H1 (cell line): ENCODE measurements at regions not wholly inside any gene's neighbourhood (a gene's known extent, or its start where the extent isn't known, plus 50 kb on each side); places are given as distances from the start of the nearest gene placed in this dataset.

ENCODE experiments used
- CTCF ChIA-PET: fragments of 300-600 bp; sonication (Branson Sonifier 250); formaldehyde crosslinking; loops from one replicate; lab custom pipeline; 2021; ENCODE audit not compliant: partially characterized antibody; lab: Charles Lee
- POLR2A ChIA-PET: fragments of 300-600 bp; sonication (Branson Sonifier 250); formaldehyde crosslinking; loops from one replicate; lab custom pipeline; 2021; ENCODE audit warnings: inconsistent platforms; ENCODE audit not compliant: partially characterized antibody; lab: Charles Lee
- DNase-seq, 2 experiments: peaks; one replicate each; pipeline versions ENCODE4 v3.0.0 to v3.0.0-alpha.2; 2010 to 2022; ENCODE audit warnings: low spot score in 2 of 2, low read depth in 1 of 2, mixed read lengths in 1 of 2
- FAIRE-seq: peaks from 2 replicates; lab custom pipeline; 2011; peaks lifted over from hg19 to GRCh38; lab: Jason Lieb, UNC
- H2AFZ ChIP-seq: 2 replicates; pipeline ENCODE4 v1.8.1; 2012; ENCODE audit warnings: low read length, inconsistent platforms
- H2AK5ac ChIP-seq: 2 replicates; pipeline ENCODE4 v1.6.1; 2013; ENCODE audit warnings: low read depth, low read length
- H2BK120ac ChIP-seq: replicated peaks from 2 replicates; pipeline ENCODE3; 2013; ENCODE audit warnings: low read depth, low read length, inconsistent platforms
- H2BK12ac ChIP-seq: 2 replicates; pipeline ENCODE4 v1.6.1; 2013; ENCODE audit warnings: low read depth, low read length
- H2BK15ac ChIP-seq: 2 replicates; pipeline ENCODE4 v1.6.1; 2013; ENCODE audit warnings: low read length
- H2BK20ac ChIP-seq: 2 replicates; pipeline ENCODE4 v1.6.1; 2013; ENCODE audit warnings: low read length
- H2BK5ac ChIP-seq: 2 replicates; pipeline ENCODE4 v1.6.1; 2013; ENCODE audit warnings: low read depth, low read length
- H3K14ac ChIP-seq: 2 replicates; pipeline ENCODE4 v1.6.1; 2013; ENCODE audit warnings: inconsistent platforms; ENCODE audit not compliant: insufficient read length
- H3K18ac ChIP-seq: 2 replicates; pipeline ENCODE4 v1.6.1; 2013; ENCODE audit warnings: low read length; ENCODE audit errors: extremely low read depth
- H3K23ac ChIP-seq: 2 replicates; pipeline ENCODE4 v1.6.1; 2013; ENCODE audit warnings: inconsistent platforms; ENCODE audit not compliant: insufficient read length
- H3K23me2 ChIP-seq: 2 replicates; pipeline ENCODE4 v1.6.1; 2013; ENCODE audit warnings: low read depth, low read length
- H3K27ac ChIP-seq: 2 replicates; pipeline ENCODE4 v1.6.1; 2011; ENCODE audit warnings: low read depth, low read length, inconsistent platforms
- H3K27me3 ChIP-seq, 4 experiments: replicated peaks in 1 of 4; 1 replicate in 1 of 4; 2 replicates in 3 of 4; pipeline versions ENCODE4 v1.6.1 to v1.8.1; 2011 to 2013; ENCODE audit warnings: low read length in 3 of 4, mild to moderate bottlenecking in 3 of 4, inconsistent platforms in 2 of 4, mixed read lengths in 2 of 4, moderate library complexity in 1 of 4; ENCODE audit not compliant: control insufficient read depth in 3 of 4, insufficient read depth in 3 of 4; ENCODE audit errors: extremely low read depth in 1 of 4
- H3K36me3 ChIP-seq, 4 experiments: 2 replicates each; pipeline versions ENCODE4 v1.6.1 to v1.8.1; 2011 to 2013; ENCODE audit warnings: mild to moderate bottlenecking in 4 of 4, low read length in 3 of 4, moderate library complexity in 2 of 4, control low read depth in 1 of 4, inconsistent platforms in 1 of 4; ENCODE audit not compliant: insufficient read depth in 4 of 4, control insufficient read depth in 2 of 4
- H3K4ac ChIP-seq: replicated peaks from 2 replicates; pipeline ENCODE3; 2013; ENCODE audit warnings: low read length, low read depth, mixed read lengths, inconsistent platforms; ENCODE audit not compliant: insufficient read length
- H3K4me1 ChIP-seq, 4 experiments: replicated peaks in 1 of 4; 1 replicate in 1 of 4; 2 replicates in 3 of 4; pipeline versions ENCODE4 v1.6.1 to v1.8.1; 2011 to 2013; ENCODE audit warnings: low read length in 3 of 4, inconsistent platforms in 2 of 4, mixed read lengths in 1 of 4; ENCODE audit not compliant: insufficient read depth in 4 of 4, control insufficient read depth in 3 of 4
- H3K4me2 ChIP-seq, 2 experiments: 2 replicates each; pipeline versions ENCODE4 v1.6.1 to v1.8.1; 2011 to 2013; ENCODE audit warnings: low read depth in 2 of 2, low read length in 2 of 2, control low read depth in 1 of 2, inconsistent platforms in 1 of 2, mild to moderate bottlenecking in 1 of 2; ENCODE audit not compliant: insufficient read depth in 1 of 2
- H3K4me3 ChIP-seq, 4 experiments: fragments of 200-600, 300-600 bp in 1 of 4; sonication (generic), shearing (Covaris generic), sonication (Bioruptor Twin) in 1 of 4; 2 replicates each; pipeline versions ENCODE4 v1.5.1 to v1.8.1; 2011 to 2016; ENCODE audit warnings: low read length in 4 of 4, low read depth in 3 of 4, control low read depth in 2 of 4, inconsistent platforms in 2 of 4, mild to moderate bottlenecking in 2 of 4, mixed read lengths in 1 of 4, moderate library complexity in 1 of 4; ENCODE audit not compliant: insufficient read depth in 2 of 4; ENCODE audit errors: extremely low read depth in 1 of 4
- H3K56ac ChIP-seq: replicated peaks from 2 replicates; pipeline ENCODE3; 2013; ENCODE audit warnings: low read depth, mild to moderate bottlenecking, mixed read lengths, low read length, inconsistent platforms; ENCODE audit not compliant: insufficient read length
- H3K79me1 ChIP-seq: 2 replicates; pipeline ENCODE4 v1.6.1; 2013; ENCODE audit warnings: low read depth, low read length, control low read depth
- H3K79me2 ChIP-seq, 2 experiments: 2 replicates each; pipeline versions ENCODE4 v1.6.1 to v1.8.1; 2012 to 2013; ENCODE audit warnings: low read length in 2 of 2, mild to moderate bottlenecking in 2 of 2, inconsistent platforms in 1 of 2; ENCODE audit not compliant: insufficient read depth in 2 of 2, control insufficient read depth in 1 of 2
- H3K9ac ChIP-seq, 4 experiments: replicated peaks in 1 of 4; 1 replicate in 1 of 4; 2 replicates in 3 of 4; pipeline versions ENCODE4 v1.6.1 to v1.8.1; 2011 to 2013; ENCODE audit warnings: low read depth in 3 of 4, low read length in 3 of 4, control low read depth in 2 of 4, mild to moderate bottlenecking in 2 of 4, moderate library complexity in 2 of 4, inconsistent platforms in 1 of 4; ENCODE audit errors: extremely low read depth in 1 of 4
- H3K9me3 ChIP-seq, 2 experiments: 2 replicates each; pipeline versions ENCODE4 v1.6.1 to v1.8.1; 2012 to 2013; ENCODE audit warnings: mild to moderate bottlenecking in 2 of 2, moderate library complexity in 2 of 2, control low read depth in 1 of 2, inconsistent platforms in 1 of 2, low read depth in 1 of 2, low read length in 1 of 2, mixed read lengths in 1 of 2; ENCODE audit not compliant: insufficient read depth in 2 of 2
- H4K20me1 ChIP-seq, 2 experiments: replicated peaks in 1 of 2; 2 replicates each; pipeline versions ENCODE3 to v1.8.1; 2011 to 2013; ENCODE audit warnings: inconsistent platforms in 2 of 2, low read length in 2 of 2, mild to moderate bottlenecking in 1 of 2; ENCODE audit not compliant: insufficient read depth in 2 of 2, control insufficient read depth in 1 of 2
- H4K5ac ChIP-seq: 2 replicates; pipeline ENCODE4 v1.6.1; 2013; ENCODE audit warnings: low read length, low read depth, mixed read lengths, inconsistent platforms; ENCODE audit not compliant: insufficient read length
- H4K8ac ChIP-seq: 2 replicates; pipeline ENCODE4 v1.8.0; 2013; ENCODE audit warnings: mild to moderate bottlenecking, moderate library complexity, low read length, inconsistent platforms; ENCODE audit not compliant: insufficient read depth; ENCODE audit errors: extremely low read depth
- H4K91ac ChIP-seq: replicated peaks from 2 replicates; pipeline ENCODE3; 2013; ENCODE audit warnings: low read length, mixed read lengths, inconsistent platforms; ENCODE audit not compliant: insufficient read length
- CBX8 ChIP-seq: fragments of 300-800, 300-1000 bp; sonication (generic); IDR thresholded peaks from 2 replicates; pipeline ENCODE4 v1.7.1; 2016; ENCODE audit warnings: low read depth, low read length, borderline replicate concordance
- CREB1 ChIP-seq: IDR thresholded peaks from 2 replicates; pipeline ENCODE4 v1.6.1; 2012; ENCODE audit warnings: inconsistent platforms
- EZH2 ChIP-seq: fragments of 200-600 bp; sonication (generic); IDR thresholded peaks from 2 replicates; pipeline ENCODE4 v1.7.1; 2012; ENCODE audit warnings: low read depth, mild to moderate bottlenecking, moderate library complexity, low read length, inconsistent platforms; ENCODE audit not compliant: severe bottlenecking
- KDM5A ChIP-seq: fragments of 200-600 bp; IDR thresholded peaks from 2 replicates; pipeline ENCODE4 v1.7.1; 2012; ENCODE audit warnings: mild to moderate bottlenecking, low read length, inconsistent platforms, mixed read lengths
- MAFK ChIP-seq: IDR thresholded peaks from 2 replicates; pipeline ENCODE4 v1.6.1; 2012; ENCODE audit warnings: low read depth, mild to moderate bottlenecking, improper control_type of control experiment, low read length
- TCF12 ChIP-seq: IDR thresholded peaks from 2 replicates; pipeline ENCODE4 v1.6.1; 2011; ENCODE audit warnings: low read depth, mild to moderate bottlenecking, low read length
- WGBS, 2 experiments: shearing (Covaris generic) in 1 of 2; methylation state at CpG; one replicate each; pipeline versions ENCODE4 v1.1.6 to v1.1.7; 2013 to 2015; ENCODE audit warnings: low lambda C conversion rate in 2 of 2, mixed read lengths in 2 of 2, inconsistent platforms in 1 of 2, low coverage in 1 of 2, missing lambda C conversion rate in 1 of 2; ENCODE audit not compliant: insufficient replicate concordance in 2 of 2, insufficient coverage in 1 of 2, insufficient read length in 1 of 2; ENCODE audit errors: extremely low coverage in 1 of 2, missing lambda C conversion rate in 1 of 2; 5-methylcytosine and 5-hydroxymethylcytosine counted together

DNA sequence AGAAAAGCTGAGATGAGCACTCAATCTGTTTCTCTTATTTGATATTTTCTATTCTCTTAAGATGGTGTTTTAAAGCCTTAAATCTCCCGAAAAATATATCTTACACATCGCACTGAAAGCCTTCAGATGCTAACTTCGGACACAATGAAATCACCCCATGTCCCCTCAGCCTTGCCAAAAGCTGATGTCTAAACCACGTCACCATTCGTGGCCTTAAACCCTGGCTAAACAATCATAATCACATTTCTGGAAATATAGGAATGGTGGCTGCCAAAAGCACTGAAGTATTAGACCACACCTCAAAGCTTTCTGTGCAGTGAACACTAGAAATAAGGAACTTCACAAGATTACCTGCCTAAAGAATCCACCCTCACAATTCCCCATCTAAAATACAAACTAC lies 402.7 kb downstream of the SOX9 start:
- Histone ChIP-seq H2BK20ac (no peak overlapping the region), H3K4me2 (no peak overlapping the region), H3K23ac (no peak overlapping the region), H2AFZ (no peak overlapping the region), H3K9me3 (no peaks in the 10 kb centered on the region), H3K4me1 (peaks cover 0 to 9% (median 4%) of the 10 kb centered on the region in 4 experiments; a peak in 5 of 7 replicates), H4K20me1 (no peaks in the 10 kb centered on the region), H3K4ac (no peak overlapping the region), H2BK5ac (no peak overlapping the region), H2BK15ac (no peak overlapping the region)
- 84% methylated on average over 5 of the region's 5 CpGs; no CpG with 5 or more reads in 1 of the 2 experiments for WGBS, 2 experiments
- FAIRE-seq (no peak), DNase-seq (no peak)
- POLR2A ChIA-PET: no interaction called here
- TF ChIP-seq TCF12 (no peak), MAFK (no peak), CBX8 (no peak), KDM5A (no peak), CREB1 (no peak), EZH2 (no peak)
- TF ChIP-seq, all 59 proteins: peak for 0
- H4K91ac ChIP-seq: no peak overlapping the region
- H3K9ac ChIP-seq: no peak overlapping the region
- no peak overlapping the region for H3K14ac ChIP-seq
- H3K56ac ChIP-seq: no peak overlapping the region
- H3K79me2 ChIP-seq: no peaks in the 10 kb centered on the region
- no peak overlapping the region for H4K8ac ChIP-seq
- no peaks in the 10 kb centered on the region for H3K27me3 ChIP-seq
- H3K4me3 ChIP-seq: no peak overlapping the region
- no peak overlapping the region for H2AK5ac ChIP-seq
- no peaks in the 10 kb centered on the region for H3K79me1 ChIP-seq
- no peak overlapping the region for H2BK12ac ChIP-seq
- CTCF ChIA-PET: interaction anchor here (1.2 to 1.4 kb wide), 2 partner anchors 12 to 93 kb away, joined by 4 read pairs; no protein-coding TSS in a partner anchor
- H3K18ac ChIP-seq: no peak overlapping the region
- H3K27ac ChIP-seq: no peak overlapping the region
- H3K36me3 ChIP-seq: no peaks in the 10 kb centered on the region
- no peaks in the 10 kb centered on the region for H3K23me2 ChIP-seq
- no peak overlapping the region for H4K5ac ChIP-seq
- H2BK120ac ChIP-seq: no peak overlapping the region
